Stimulated activated CD4-positive, alpha-beta T cell treated with anti-CD3 and anti-CD28 coated beads, Interleukin-4, amount 100 ng/mL, for 4 hours (primary cell): ENCODE measurements at regions not wholly inside any gene's neighbourhood (a gene's known extent, or its start where the extent isn't known, plus 50 kb on each side); places are given as distances from the start of the nearest gene placed in this dataset.

Source experiments
- DNase-seq, 2 experiments: peaks; one replicate each; pipeline ENCODE4 v3.0.0-alpha.2; 2020

GRCh38 chr4:11182586-11183355 is 245.9 kb downstream of the HS3ST1 start:
- DNase-seq: no peak

GRCh38 chr4:11182031-11182430 is 246.7 kb downstream of the HS3ST1 start:
- no peak for DNase-seq

GRCh38 chr4:11179796-11180195 is 248.9 kb downstream of the HS3ST1 start:
- DNase-seq: no peak

- no peak for DNase-seq
Measured at GRCh38 chr4:11178433-11178832, 250.3 kb downstream of the HS3ST1 start.

GRCh38 chr4:11175374-11175773 is 253.3 kb downstream of the HS3ST1 start:
- no peak for DNase-seq

GRCh38 chr4:11166606-11167005 is 262.1 kb downstream of the HS3ST1 start:
- DNase-seq: no peak

- no peak for DNase-seq
Measured at GRCh38 chr4:11166034-11166433, 262.7 kb downstream of the HS3ST1 start.

- DNase-seq: no peak
Measured at GRCh38 chr4:11165052-11165451, 263.6 kb downstream of the HS3ST1 start.

- no peak for DNase-seq
Measured at GRCh38 chr4:11160288-11160687, 268.4 kb downstream of the HS3ST1 start.

GRCh38 chr4:11158971-11159370 is 269.7 kb downstream of the HS3ST1 start:
- no peak for DNase-seq

GRCh38 chr4:11155208-11155867 is 273.4 kb downstream of the HS3ST1 start:
- no peak for DNase-seq

GRCh38 chr4:11153171-11153750 is 275.4 kb downstream of the HS3ST1 start:
- no peak for DNase-seq

- DNase-seq: no peak
Measured at GRCh38 chr4:11152684-11153083, 276.0 kb downstream of the HS3ST1 start.

GRCh38 chr4:11151500-11151899 is 277.2 kb downstream of the HS3ST1 start:
- no peak for DNase-seq

- DNase-seq: no peak
Measured at GRCh38 chr4:11149612-11150259, 279.0 kb downstream of the HS3ST1 start.

GRCh38 chr4:11139871-11140270 is 288.8 kb downstream of the HS3ST1 start:
- no peak for DNase-seq

GRCh38 chr4:11138964-11139363 is 289.7 kb downstream of the HS3ST1 start:
- DNase-seq: no peak

- DNase-seq: no peak
Measured at GRCh38 chr4:11134705-11135104, 294.0 kb downstream of the HS3ST1 start.

- DNase-seq: no peak
Measured at GRCh38 chr4:11133868-11134267, 294.8 kb downstream of the HS3ST1 start.

GRCh38 chr4:11132478-11132877 is 296.2 kb downstream of the HS3ST1 start:
- no peak for DNase-seq

GRCh38 chr4:11131491-11131890 is 297.2 kb downstream of the HS3ST1 start:
- DNase-seq: no peak

- DNase-seq: no peak
Measured at GRCh38 chr4:11130195-11130970, 298.3 kb downstream of the HS3ST1 start.

GRCh38 chr4:11120435-11120834 is 308.3 kb downstream of the HS3ST1 start:
- DNase-seq: no peak
